GM12878 (cell line): ENCODE measurements at regions not wholly inside any gene's neighbourhood (a gene's known extent, or its start where the extent isn't known, plus 50 kb on each side); places are given as distances from the start of the nearest gene placed in this dataset.

ENCODE experiments used
- CREB1 ChIP-seq: IDR thresholded peaks from 2 replicates; pipeline ENCODE4 v1.6.1; 2012; ENCODE audit warnings: low read depth, mild to moderate bottlenecking, inconsistent platforms
- FOS ChIP-seq: IDR thresholded peaks from 3 replicates; pipeline ENCODE4 v1.6.1; 2011; ENCODE audit warnings: borderline replicate concordance; ENCODE audit not compliant: insufficient read length; ENCODE audit errors: extremely low read depth
- GATAD2B ChIP-seq: fragments of 450-650 bp; conservative IDR thresholded peaks from 2 replicates; pipeline ENCODE4 v1.6.1; 2017; ENCODE audit warnings: low read depth, mild to moderate bottlenecking, moderate library complexity
- IKZF1 ChIP-seq: fragments of 450-650 bp; conservative IDR thresholded peaks from 2 replicates; pipeline ENCODE4 v1.6.1; 2017; ENCODE audit warnings: antibody characterized with exemption, mild to moderate bottlenecking
- IKZF2 ChIP-seq, 2 experiments: fragments of 450-650 bp; IDR thresholded peaks; 2 replicates each; pipeline ENCODE4 v1.6.1; 2017; ENCODE audit warnings: mild to moderate bottlenecking in 2 of 2, moderate library complexity in 2 of 2
- IRF4 ChIP-seq: IDR thresholded peaks from 2 replicates; pipeline ENCODE4 v1.6.1; 2011; ENCODE audit warnings: low read depth, low read length
- LARP7 ChIP-seq: fragments of 450-650 bp; IDR thresholded peaks from 2 replicates; pipeline ENCODE4 v1.6.1; 2017; ENCODE audit warnings: mild to moderate bottlenecking
- MEF2B ChIP-seq: fragments of 450-650 bp; IDR thresholded peaks from 2 replicates; pipeline ENCODE4 v1.6.1; 2018; ENCODE audit warnings: mild to moderate bottlenecking, moderate library complexity; ENCODE audit not compliant: partially characterized antibody, poor library complexity, severe bottlenecking
- MTA2 ChIP-seq: fragments of 450-650 bp; IDR thresholded peaks from 2 replicates; pipeline ENCODE4 v1.6.1; 2016; ENCODE audit warnings: low read depth, mild to moderate bottlenecking, moderate library complexity
- PAX8 ChIP-seq: fragments of 450-650 bp; IDR thresholded peaks from 2 replicates; pipeline ENCODE4 v1.6.1; 2017; ENCODE audit warnings: mild to moderate bottlenecking, moderate library complexity
- POU2F2 ChIP-seq: IDR thresholded peaks from 3 replicates; pipeline ENCODE4 v1.6.1; 2011; ENCODE audit warnings: low read depth, mild to moderate bottlenecking, low read length, borderline replicate concordance
- RAD21 ChIP-seq: IDR thresholded peaks from 2 replicates; pipeline ENCODE4 v1.6.1; 2011; ENCODE audit warnings: mild to moderate bottlenecking, low read depth, low read length, moderate library complexity; ENCODE audit not compliant: insufficient read depth
- RBBP5 ChIP-seq: fragments of 200-600 bp; sonication (generic); conservative IDR thresholded peaks from 2 replicates; pipeline ENCODE4 v1.6.1; 2016
- SIX5 ChIP-seq: IDR thresholded peaks from 2 replicates; pipeline ENCODE4 v1.6.1; 2011; ENCODE audit warnings: mild to moderate bottlenecking, low read depth, low read length, moderate library complexity; ENCODE audit not compliant: severe bottlenecking
- SMC3 ChIP-seq: IDR thresholded peaks from 2 replicates; pipeline ENCODE4 v1.6.1; 2011; ENCODE audit warnings: low read length, improper control_type of control experiment, borderline replicate concordance
- SRF ChIP-seq, 2 experiments: IDR thresholded peaks; 2 replicates each; pipeline ENCODE4 v1.6.1; 2011; ENCODE audit warnings: low read depth in 2 of 2, low read length in 2 of 2, mild to moderate bottlenecking in 1 of 2, moderate library complexity in 1 of 2
- YY1 ChIP-seq: IDR thresholded peaks from 2 replicates; pipeline ENCODE4 v1.6.1; 2011; ENCODE audit warnings: low read depth, mild to moderate bottlenecking, low read length
- ZNF24 ChIP-seq: fragments of 450-650 bp; IDR thresholded peaks from 2 replicates; pipeline ENCODE4 v1.6.1; 2017; ENCODE audit warnings: antibody characterized with exemption, mild to moderate bottlenecking
- TF ChIP-seq, protein P1 (sequence below): fragments of 450-650 bp; IDR thresholded peaks from 2 replicates; pipeline ENCODE4 v1.6.1; 2017; ENCODE audit warnings: antibody characterized with exemption, mild to moderate bottlenecking, moderate library complexity
- TF ChIP-seq, protein P2 (sequence below): IDR thresholded peaks from 2 replicates; pipeline ENCODE4 v1.6.1; 2011; ENCODE audit warnings: low read depth, low read length, improper control_type of control experiment, borderline replicate concordance

DNA sequence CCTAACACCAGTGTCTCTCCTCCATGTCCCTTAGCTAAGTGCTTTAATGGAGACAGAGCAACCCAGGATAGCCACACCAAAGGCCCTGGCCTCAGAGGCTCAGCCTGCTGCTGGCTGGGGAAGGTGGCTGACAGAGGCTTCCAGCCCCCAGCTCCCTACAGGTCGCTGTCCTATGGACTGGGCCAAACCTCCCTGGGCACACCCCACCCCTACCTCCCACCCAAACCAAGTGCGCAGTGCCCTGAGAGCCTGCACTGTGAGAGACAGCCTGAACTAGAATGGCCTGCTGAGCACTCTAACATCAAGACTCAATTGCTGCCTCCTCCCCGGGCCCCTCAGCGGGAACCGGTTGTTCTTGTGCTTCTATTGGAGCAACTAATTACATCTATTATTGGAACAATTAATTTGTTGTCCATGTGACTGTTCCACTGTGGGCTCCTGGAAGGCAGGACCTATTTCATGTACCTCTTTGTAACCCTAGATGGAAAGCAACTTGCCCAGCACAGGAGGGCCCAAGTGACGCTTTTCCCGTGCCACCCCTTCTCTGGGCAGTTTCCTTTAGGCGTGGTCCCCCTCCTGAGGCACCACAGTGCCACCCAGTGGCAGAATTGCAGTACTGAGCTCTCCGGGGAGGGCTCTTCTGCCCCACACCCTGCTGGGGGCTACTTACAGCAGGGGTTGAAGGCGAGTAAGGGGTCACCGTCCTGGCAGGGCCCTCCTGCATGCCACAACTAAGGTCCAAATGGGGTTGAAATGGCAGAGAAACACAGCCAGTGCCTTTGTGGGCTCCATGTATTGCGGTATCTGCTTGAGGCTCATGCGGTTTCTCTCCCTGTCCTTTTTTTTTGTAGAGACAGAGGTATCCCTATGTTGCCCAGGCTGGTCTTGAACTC lies 63.7 kb upstream of the WAPL start (continued):
- TF ChIP-seq LARP7 (peak; percentile 62; the same call in 1 of the 2 replicates), PAX8 (no peak), SIX5 (no peak), YY1 (peak; percentile 62; the same call in 1 of the 2 replicates), FOS (no peak), CREB1 (no peak), IKZF2 (IDR thresholded peaks at IDR 0.05) (no peak), MTA2 (no peak), POU2F2 (0 out of 3 replicates have a peak, but pooled peaks have one; percentile 46), MEF2B (peak; percentile 24), GATAD2B (0 out of 2 replicates have a peak, but pooled peaks have one; percentile 23), SRF (IDR thresholded peaks at IDR 0.05; ENCODE audit: low read depth in 2 of 2, low read length in 2 of 2) (no peak), SMC3 (peak; percentile 93), RAD21 (peak; percentile 98), IRF4 (0 out of 2 replicates have a peak, but pooled peaks have one; percentile 60), ZNF24 (no peak), RBBP5 (no peak), IKZF1 (peak; percentile 29; the same call in 1 of the 2 replicates)
- TF ChIP-seq, protein P1, sequence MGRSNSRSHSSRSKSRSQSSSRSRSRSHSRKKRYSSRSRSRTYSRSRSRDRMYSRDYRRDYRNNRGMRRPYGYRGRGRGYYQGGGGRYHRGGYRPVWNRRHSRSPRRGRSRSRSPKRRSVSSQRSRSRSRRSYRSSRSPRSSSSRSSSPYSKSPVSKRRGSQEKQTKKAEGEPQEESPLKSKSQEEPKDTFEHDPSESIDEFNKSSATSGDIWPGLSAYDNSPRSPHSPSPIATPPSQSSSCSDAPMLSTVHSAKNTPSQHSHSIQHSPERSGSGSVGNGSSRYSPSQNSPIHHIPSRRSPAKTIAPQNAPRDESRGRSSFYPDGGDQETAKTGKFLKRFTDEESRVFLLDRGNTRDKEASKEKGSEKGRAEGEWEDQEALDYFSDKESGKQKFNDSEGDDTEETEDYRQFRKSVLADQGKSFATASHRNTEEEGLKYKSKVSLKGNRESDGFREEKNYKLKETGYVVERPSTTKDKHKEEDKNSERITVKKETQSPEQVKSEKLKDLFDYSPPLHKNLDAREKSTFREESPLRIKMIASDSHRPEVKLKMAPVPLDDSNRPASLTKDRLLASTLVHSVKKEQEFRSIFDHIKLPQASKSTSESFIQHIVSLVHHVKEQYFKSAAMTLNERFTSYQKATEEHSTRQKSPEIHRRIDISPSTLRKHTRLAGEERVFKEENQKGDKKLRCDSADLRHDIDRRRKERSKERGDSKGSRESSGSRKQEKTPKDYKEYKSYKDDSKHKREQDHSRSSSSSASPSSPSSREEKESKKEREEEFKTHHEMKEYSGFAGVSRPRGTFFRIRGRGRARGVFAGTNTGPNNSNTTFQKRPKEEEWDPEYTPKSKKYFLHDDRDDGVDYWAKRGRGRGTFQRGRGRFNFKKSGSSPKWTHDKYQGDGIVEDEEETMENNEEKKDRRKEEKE = no peak
- TF ChIP-seq, protein P2, sequence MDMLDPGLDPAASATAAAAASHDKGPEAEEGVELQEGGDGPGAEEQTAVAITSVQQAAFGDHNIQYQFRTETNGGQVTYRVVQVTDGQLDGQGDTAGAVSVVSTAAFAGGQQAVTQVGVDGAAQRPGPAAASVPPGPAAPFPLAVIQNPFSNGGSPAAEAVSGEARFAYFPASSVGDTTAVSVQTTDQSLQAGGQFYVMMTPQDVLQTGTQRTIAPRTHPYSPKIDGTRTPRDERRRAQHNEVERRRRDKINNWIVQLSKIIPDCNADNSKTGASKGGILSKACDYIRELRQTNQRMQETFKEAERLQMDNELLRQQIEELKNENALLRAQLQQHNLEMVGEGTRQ = no peak
